PC-9 (cell line): ENCODE measurements at regions not wholly inside any gene's neighbourhood (a gene's known extent, or its start where the extent isn't known, plus 50 kb on each side); places are given as distances from the start of the nearest gene placed in this dataset.

ENCODE experiments used
- BruUV-seq: library from RNA; stranded (reverse); fragments of 400-500 nt; replicated peaks from 2 replicates; lab custom pipeline; 2021; lab: Mats Ljungman, UMichigan
- CTCF ChIA-PET: fragments of 300-600 bp; sonication (Branson Sonifier 250); formaldehyde crosslinking; loops from one replicate; lab custom pipeline; 2022; ENCODE audit warnings: antibody characterized with exemption; lab: Charles Lee
- POLR2A ChIA-PET: fragments of 300-600 bp; sonication (Branson Sonifier 250); formaldehyde crosslinking; loops from one replicate; lab custom pipeline; 2022; ENCODE audit warnings: antibody characterized with exemption; ENCODE audit not compliant: unreplicated experiment; lab: Charles Lee
- DNase-seq, 2 experiments: peaks; one replicate each; pipeline versions ENCODE4 v3.0.0 to v3.0.0-alpha.2; 2015 to 2022; ENCODE audit warnings: mixed read lengths in 1 of 2
- H2AFZ ChIP-seq: fragments of 200-600 bp; sonication (generic); 2 replicates; pipeline ENCODE4 v1.8.1; 2017; ENCODE audit warnings: antibody characterized with exemption
- H3F3A ChIP-seq: fragments of 200-600 bp; sonication (generic); 2 replicates; pipeline ENCODE4 v1.8.1; 2017; ENCODE audit warnings: antibody characterized with exemption, mild to moderate bottlenecking, low read depth; ENCODE audit not compliant: insufficient read depth
- H3K27ac ChIP-seq: fragments of 200-600 bp; sonication (generic); 2 replicates; pipeline ENCODE4 v1.6.1; 2016; ENCODE audit warnings: mixed run types
- H3K27me3 ChIP-seq: fragments of 200-600 bp; sonication (generic); 2 replicates; pipeline ENCODE4 v1.6.1; 2016; ENCODE audit warnings: low read depth, mixed run types; ENCODE audit not compliant: insufficient read depth
- H3K36me3 ChIP-seq: fragments of 200-600 bp; sonication (generic); 2 replicates; pipeline ENCODE4 v1.6.1; 2016; ENCODE audit warnings: low read depth, mixed run types
- H3K4me1 ChIP-seq: fragments of 200-600 bp; sonication (generic); replicated peaks from 2 replicates; pipeline ENCODE4 v1.6.1; 2016; ENCODE audit warnings: mixed run types; ENCODE audit not compliant: insufficient read depth
- H3K4me2 ChIP-seq: fragments of 200-600 bp; sonication (generic); 2 replicates; pipeline ENCODE4 v1.6.1; 2017; ENCODE audit warnings: mixed run types
- H3K4me3 ChIP-seq: fragments of 200-600 bp; sonication (generic); 2 replicates; pipeline ENCODE4 v1.6.1; 2016; ENCODE audit warnings: mixed run types
- H3K79me2 ChIP-seq: fragments of 200-600 bp; sonication (generic); 2 replicates; pipeline ENCODE4 v1.6.1; 2017; ENCODE audit warnings: low read depth, mixed run types
- H3K9me2 ChIP-seq: fragments of 200-600 bp; sonication (generic); 2 replicates; pipeline ENCODE4 v1.8.1; 2017; ENCODE audit warnings: mild to moderate bottlenecking; ENCODE audit not compliant: insufficient read depth
- H3K9me3 ChIP-seq: fragments of 200-600 bp; sonication (generic); 2 replicates; pipeline ENCODE4 v1.8.1; 2016; ENCODE audit warnings: low read depth; ENCODE audit not compliant: insufficient read depth
- H4K20me1 ChIP-seq: fragments of 200-600 bp; sonication (generic); 2 replicates; pipeline ENCODE4 v1.8.1; 2017; ENCODE audit not compliant: insufficient read depth
- CTCF ChIP-seq: fragments of 200-600 bp; sonication (generic); conservative IDR thresholded peaks from 2 replicates; pipeline ENCODE4 v1.6.1; 2017; ENCODE audit warnings: mixed run types, antibody characterized with exemption, mild to moderate bottlenecking, moderate library complexity
- EZH2 ChIP-seq: fragments of 200-600 bp; sonication (generic); IDR thresholded peaks from 2 replicates; pipeline ENCODE4 v1.8.0; 2017; ENCODE audit warnings: antibody characterized with exemption, low read depth
- intact Hi-C: fragments of 100-400 bp; cut with micrococcal nuclease; formaldehyde crosslinking; loops from one replicate; pipeline ENCODE4 v1.10.0; 2022; ENCODE audit not compliant: unreplicated experiment

- intact Hi-C loops = no loop called here
- H3F3A ChIP-seq = no peaks in the 10 kb centered on the region
- no peak overlapping the region for H3K27ac ChIP-seq
- CTCF ChIA-PET = no interaction called here
- DNase-seq = no peak
- H3K27me3 ChIP-seq = peaks cover 40% of the 10 kb centered on the region
- H3K4me2 ChIP-seq = no peak overlapping the region
- H3K9me3 ChIP-seq = no peaks in the 10 kb centered on the region
- POLR2A ChIA-PET = no interaction called here
- H2AFZ ChIP-seq = no peak overlapping the region
- TF ChIP-seq EZH2 = no peak
- no peak for TF ChIP-seq CTCF
- no peaks in the 10 kb centered on the region for H4K20me1 ChIP-seq
- H3K9me2 ChIP-seq = no peaks in the 10 kb centered on the region
- H3K36me3 ChIP-seq = no peaks in the 10 kb centered on the region
- no peaks in the 10 kb centered on the region for H3K79me2 ChIP-seq
- no peak overlapping the region for H3K4me3 ChIP-seq
- BruUV-seq = no TSS peak
- no peaks in the 10 kb centered on the region for H3K4me1 ChIP-seq
These were observed 66.2 kb downstream of the IRX1 start for GRCh38 chr5:3661755-3662296.

- DNase-seq = no peak
- intact Hi-C loops = no loop called here
- H3K9me2 ChIP-seq = no peaks in the 10 kb centered on the region
- BruUV-seq = no TSS peak
- ChIA-PET CTCF (no interaction called here), POLR2A (no interaction called here)
- no peaks in the 10 kb centered on the region for H3K4me1 ChIP-seq
- H3K27me3 ChIP-seq = peaks cover 37% of the 10 kb centered on the region
- no peaks in the 10 kb centered on the region for H3K36me3 ChIP-seq
- no peaks in the 10 kb centered on the region for H4K20me1 ChIP-seq
- no peaks in the 10 kb centered on the region for H3K79me2 ChIP-seq
- no peak overlapping the region for H3K4me2 ChIP-seq
- no peaks in the 10 kb centered on the region for H3K9me3 ChIP-seq
- H3F3A ChIP-seq = no peaks in the 10 kb centered on the region
- TF ChIP-seq CTCF (no peak), EZH2 (no peak)
- H3K27ac ChIP-seq = no peak overlapping the region
- H3K4me3 ChIP-seq = no peak overlapping the region
- H2AFZ ChIP-seq = no peak overlapping the region
These were observed 66.7 kb downstream of the IRX1 start for GRCh38 chr5:3662344-3662743.

GRCh38 chr5:3671337-3671736, 75.7 kb downstream of the IRX1 start:
- peaks cover 54% of the 10 kb centered on the region for H3K27me3 ChIP-seq
- no TSS peak for BruUV-seq
- H3K27ac ChIP-seq = no peak overlapping the region
- no peaks in the 10 kb centered on the region for H3K9me2 ChIP-seq
- H3K36me3 ChIP-seq = no peaks in the 10 kb centered on the region
- no peak overlapping the region for H3K4me2 ChIP-seq
- no peak overlapping the region for H2AFZ ChIP-seq
- CTCF ChIA-PET = no interaction called here
- TF ChIP-seq CTCF (no peak), EZH2 (no peak)
- no peak overlapping the region for H3K4me3 ChIP-seq
- no peaks in the 10 kb centered on the region for H3F3A ChIP-seq
- H3K4me1 ChIP-seq = no peaks in the 10 kb centered on the region
- intact Hi-C loops = no loop called here
- DNase-seq = no peak
- H3K79me2 ChIP-seq = no peaks in the 10 kb centered on the region
- POLR2A ChIA-PET = no interaction called here
- no peaks in the 10 kb centered on the region for H3K9me3 ChIP-seq
- no peaks in the 10 kb centered on the region for H4K20me1 ChIP-seq
